ENCODE measurements at regions not wholly inside any gene's neighbourhood (a gene's known extent, or its start where the extent isn't known, plus 50 kb on each side); places are given as distances from the start of the nearest gene placed in this dataset.

- TF ChIP-seq CREB5 (CRISPR knock-in tag; IDR thresholded peaks at IDR 0.05; ENCODE audit: low read depth) (no peak), CSDC2 (CRISPR knock-in tag; IDR thresholded peaks at IDR 0.05) (no peak), TCF4 (CRISPR knock-in tag; IDR thresholded peaks at IDR 0.05; ENCODE audit: borderline replicate concordance) (no peak)
Measured at GRCh38 chr13:70905035-70905434, 796.8 kb upstream of the KLHL1 start (continued).

DNA sequence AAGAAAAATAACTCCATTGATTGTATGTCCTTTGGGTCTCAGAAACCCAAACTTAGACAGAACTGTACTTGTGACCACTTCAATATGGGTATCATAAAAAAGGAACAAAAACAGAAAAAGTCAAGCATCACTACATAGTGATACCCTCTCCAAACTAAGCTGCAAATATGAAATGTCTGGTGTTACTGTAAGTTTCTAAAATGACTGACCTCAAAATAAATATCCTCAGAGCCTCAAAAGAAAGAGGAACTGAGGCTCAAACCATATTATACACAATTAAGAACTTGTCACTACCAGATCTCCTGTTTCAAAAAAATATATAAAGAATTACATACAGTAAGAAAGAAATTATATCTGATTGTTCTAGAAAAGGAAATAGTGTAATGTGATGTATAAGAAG lies 787.9 kb upstream of the KLHL1 start:
- ATAC-seq, result no peak
- TF ChIP-seq ZFP3 (CRISPR knock-in tag; IDR thresholded peaks at IDR 0.05) (no peak), GLIS3 (CRISPR knock-in tag; IDR thresholded peaks at IDR 0.05) (no peak), ZNF565 (CRISPR knock-in tag; conservative IDR thresholded peaks at IDR 0.05; ENCODE audit: low read depth) (no peak), BACH2 (CRISPR knock-in tag; IDR thresholded peaks at IDR 0.05; ENCODE audit: borderline replicate concordance) (no peak), PPARA (CRISPR knock-in tag; IDR thresholded peaks at IDR 0.05; ENCODE audit: borderline replicate concordance) (no peak), ZFP30 (CRISPR knock-in tag; IDR thresholded peaks at IDR 0.05) (no peak), TOX (CRISPR knock-in tag; IDR thresholded peaks at IDR 0.05; ENCODE audit: borderline replicate concordance) (no peak), ESRRG (CRISPR knock-in tag; IDR thresholded peaks at IDR 0.05) (no peak), CSRNP3 (CRISPR knock-in tag; IDR thresholded peaks at IDR 0.05) (no peak), TCF4 (CRISPR knock-in tag; IDR thresholded peaks at IDR 0.05; ENCODE audit: borderline replicate concordance) (no peak), ZC3H10 (CRISPR knock-in tag; IDR thresholded peaks at IDR 0.05) (no peak)
- TF ChIP-seq, protein P1, sequence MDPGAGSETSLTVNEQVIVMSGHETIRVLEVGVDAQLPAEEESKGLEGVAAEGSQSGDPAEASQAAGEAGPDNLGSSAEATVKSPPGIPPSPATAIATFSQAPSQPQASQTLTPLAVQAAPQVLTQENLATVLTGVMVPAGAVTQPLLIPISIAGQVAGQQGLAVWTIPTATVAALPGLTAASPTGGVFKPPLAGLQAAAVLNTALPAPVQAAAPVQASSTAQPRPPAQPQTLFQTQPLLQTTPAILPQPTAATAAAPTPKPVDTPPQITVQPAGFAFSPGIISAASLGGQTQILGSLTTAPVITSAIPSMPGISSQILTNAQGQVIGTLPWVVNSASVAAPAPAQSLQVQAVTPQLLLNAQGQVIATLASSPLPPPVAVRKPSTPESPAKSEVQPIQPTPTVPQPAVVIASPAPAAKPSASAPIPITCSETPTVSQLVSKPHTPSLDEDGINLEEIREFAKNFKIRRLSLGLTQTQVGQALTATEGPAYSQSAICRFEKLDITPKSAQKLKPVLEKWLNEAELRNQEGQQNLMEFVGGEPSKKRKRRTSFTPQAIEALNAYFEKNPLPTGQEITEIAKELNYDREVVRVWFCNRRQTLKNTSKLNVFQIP (CRISPR knock-in tag; IDR thresholded peaks at IDR 0.05; ENCODE audit: borderline replicate concordance, low read depth), result no peak

DNA sequence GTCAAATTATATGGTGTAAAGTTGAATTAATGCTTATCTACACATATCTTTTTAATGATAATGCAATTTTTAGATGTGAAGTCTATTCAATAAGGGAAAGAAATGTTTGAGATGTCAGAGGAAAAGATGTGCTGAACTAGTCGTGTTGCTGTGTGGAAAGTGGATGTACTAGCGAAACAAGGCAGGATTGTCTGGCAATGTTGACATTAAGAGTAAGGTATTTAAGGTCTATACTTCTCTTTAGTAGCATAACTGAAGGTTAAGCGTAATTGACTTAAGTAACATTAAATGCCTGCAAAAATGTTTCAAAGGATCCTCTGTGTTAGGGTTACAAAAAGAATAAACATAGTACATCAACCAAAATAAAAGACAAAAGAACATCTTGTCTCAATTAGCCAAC lies 787.3 kb upstream of the KLHL1 start:
- ATAC-seq, result no peak
- TF ChIP-seq ZC3H10 (CRISPR knock-in tag; IDR thresholded peaks at IDR 0.05), result no peak
- no peak for TF ChIP-seq ZFP3 (CRISPR knock-in tag; IDR thresholded peaks at IDR 0.05)
- TF ChIP-seq ESRRG (CRISPR knock-in tag; IDR thresholded peaks at IDR 0.05), result no peak
- TF ChIP-seq ISL1 (CRISPR knock-in tag; IDR thresholded peaks at IDR 0.05), result no peak
- TF ChIP-seq ZFP30 (CRISPR knock-in tag; IDR thresholded peaks at IDR 0.05), result no peak
- TF ChIP-seq TSHZ2 (CRISPR knock-in tag; IDR thresholded peaks at IDR 0.05), result no peak
- no peak for TF ChIP-seq CREB5 (CRISPR knock-in tag; IDR thresholded peaks at IDR 0.05; ENCODE audit: low read depth)
- no peak for TF ChIP-seq ARNTL (CRISPR knock-in tag; IDR thresholded peaks at IDR 0.05; ENCODE audit: borderline replicate concordance, low read depth)
- no peak for TF ChIP-seq CSDC2 (CRISPR knock-in tag; IDR thresholded peaks at IDR 0.05)
- TF ChIP-seq TCF4 (CRISPR knock-in tag; IDR thresholded peaks at IDR 0.05; ENCODE audit: borderline replicate concordance), result no peak
- no peak for TF ChIP-seq BACH2 (CRISPR knock-in tag; IDR thresholded peaks at IDR 0.05; ENCODE audit: borderline replicate concordance)
- TF ChIP-seq RARB (CRISPR knock-in tag; IDR thresholded peaks at IDR 0.05), result no peak
- TF ChIP-seq ZNF8 (CRISPR knock-in tag; IDR thresholded peaks at IDR 0.05), result no peak
- TF ChIP-seq GLIS3 (CRISPR knock-in tag; IDR thresholded peaks at IDR 0.05), result no peak
- TF ChIP-seq OSR1 (CRISPR knock-in tag; IDR thresholded peaks at IDR 0.05), result no peak
- TF ChIP-seq ZNF70 (CRISPR knock-in tag; IDR thresholded peaks at IDR 0.05), result no peak
- no peak for TF ChIP-seq PATZ1 (CRISPR knock-in tag; IDR thresholded peaks at IDR 0.05; ENCODE audit: borderline replicate concordance)
- TF ChIP-seq TOX (CRISPR knock-in tag; IDR thresholded peaks at IDR 0.05; ENCODE audit: borderline replicate concordance), result no peak
- no peak for TF ChIP-seq SNAI2 (CRISPR knock-in tag; IDR thresholded peaks at IDR 0.05)

All from SK-N-SH treated with all-trans-retinoic acid at 6 μM for 48 hours (cell line).